ENCODE measurements at regions not wholly inside any gene's neighbourhood (a gene's known extent, or its start where the extent isn't known, plus 50 kb on each side); places are given as distances from the start of the nearest gene placed in this dataset.

- TF ChIP-seq ZNF639 (tag by site-specific recombination; IDR thresholded peaks at IDR 0.05) = no peak
- TF ChIP-seq ZNF391 (tag by site-specific recombination; IDR thresholded peaks at IDR 0.05; ENCODE audit: borderline replicate concordance, low read depth) = no peak
- TF ChIP-seq RBAK (tag by site-specific recombination; IDR thresholded peaks at IDR 0.05) = no peak
- TF ChIP-seq TCF7L2 (IDR thresholded peaks at IDR 0.05; ENCODE audit: borderline replicate concordance, low read depth, low read length) = no peak
- TF ChIP-seq ZBTB17 (tag by site-specific recombination; IDR thresholded peaks at IDR 0.05) = no peak
- TF ChIP-seq, protein P1, sequence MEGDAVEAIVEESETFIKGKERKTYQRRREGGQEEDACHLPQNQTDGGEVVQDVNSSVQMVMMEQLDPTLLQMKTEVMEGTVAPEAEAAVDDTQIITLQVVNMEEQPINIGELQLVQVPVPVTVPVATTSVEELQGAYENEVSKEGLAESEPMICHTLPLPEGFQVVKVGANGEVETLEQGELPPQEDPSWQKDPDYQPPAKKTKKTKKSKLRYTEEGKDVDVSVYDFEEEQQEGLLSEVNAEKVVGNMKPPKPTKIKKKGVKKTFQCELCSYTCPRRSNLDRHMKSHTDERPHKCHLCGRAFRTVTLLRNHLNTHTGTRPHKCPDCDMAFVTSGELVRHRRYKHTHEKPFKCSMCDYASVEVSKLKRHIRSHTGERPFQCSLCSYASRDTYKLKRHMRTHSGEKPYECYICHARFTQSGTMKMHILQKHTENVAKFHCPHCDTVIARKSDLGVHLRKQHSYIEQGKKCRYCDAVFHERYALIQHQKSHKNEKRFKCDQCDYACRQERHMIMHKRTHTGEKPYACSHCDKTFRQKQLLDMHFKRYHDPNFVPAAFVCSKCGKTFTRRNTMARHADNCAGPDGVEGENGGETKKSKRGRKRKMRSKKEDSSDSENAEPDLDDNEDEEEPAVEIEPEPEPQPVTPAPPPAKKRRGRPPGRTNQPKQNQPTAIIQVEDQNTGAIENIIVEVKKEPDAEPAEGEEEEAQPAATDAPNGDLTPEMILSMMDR (tag by site-specific recombination; IDR thresholded peaks at IDR 0.05) = no peak
- TF ChIP-seq, protein P2, sequence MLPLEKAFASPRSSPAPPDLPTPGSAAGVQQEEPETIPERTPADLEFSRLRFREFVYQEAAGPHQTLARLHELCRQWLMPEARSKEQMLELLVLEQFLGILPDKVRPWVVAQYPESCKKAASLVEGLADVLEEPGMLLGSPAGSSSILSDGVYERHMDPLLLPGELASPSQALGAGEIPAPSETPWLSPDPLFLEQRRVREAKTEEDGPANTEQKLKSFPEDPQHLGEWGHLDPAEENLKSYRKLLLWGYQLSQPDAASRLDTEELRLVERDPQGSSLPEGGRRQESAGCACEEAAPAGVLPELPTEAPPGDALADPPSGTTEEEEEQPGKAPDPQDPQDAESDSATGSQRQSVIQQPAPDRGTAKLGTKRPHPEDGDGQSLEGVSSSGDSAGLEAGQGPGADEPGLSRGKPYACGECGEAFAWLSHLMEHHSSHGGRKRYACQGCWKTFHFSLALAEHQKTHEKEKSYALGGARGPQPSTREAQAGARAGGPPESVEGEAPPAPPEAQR (tag by site-specific recombination; IDR thresholded peaks at IDR 0.05) = no peak
- TF ChIP-seq, protein P3, sequence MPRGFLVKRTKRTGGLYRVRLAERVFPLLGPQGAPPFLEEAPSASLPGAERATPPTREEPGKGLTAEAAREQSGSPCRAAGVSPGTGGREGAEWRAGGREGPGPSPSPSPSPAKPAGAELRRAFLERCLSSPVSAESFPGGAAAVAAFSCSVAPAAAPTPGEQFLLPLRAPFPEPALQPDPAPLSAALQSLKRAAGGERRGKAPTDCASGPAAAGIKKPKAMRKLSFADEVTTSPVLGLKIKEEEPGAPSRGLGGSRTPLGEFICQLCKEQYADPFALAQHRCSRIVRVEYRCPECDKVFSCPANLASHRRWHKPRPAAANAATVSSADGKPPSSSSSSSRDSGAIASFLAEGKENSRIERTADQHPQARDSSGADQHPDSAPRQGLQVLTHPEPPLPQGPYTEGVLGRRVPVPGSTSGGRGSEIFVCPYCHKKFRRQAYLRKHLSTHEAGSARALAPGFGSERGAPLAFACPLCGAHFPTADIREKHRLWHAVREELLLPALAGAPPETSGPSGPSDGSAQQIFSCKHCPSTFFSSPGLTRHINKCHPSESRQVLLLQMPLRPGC (tag by site-specific recombination; IDR thresholded peaks at IDR 0.05) = no peak
- TF ChIP-seq, protein P4, sequence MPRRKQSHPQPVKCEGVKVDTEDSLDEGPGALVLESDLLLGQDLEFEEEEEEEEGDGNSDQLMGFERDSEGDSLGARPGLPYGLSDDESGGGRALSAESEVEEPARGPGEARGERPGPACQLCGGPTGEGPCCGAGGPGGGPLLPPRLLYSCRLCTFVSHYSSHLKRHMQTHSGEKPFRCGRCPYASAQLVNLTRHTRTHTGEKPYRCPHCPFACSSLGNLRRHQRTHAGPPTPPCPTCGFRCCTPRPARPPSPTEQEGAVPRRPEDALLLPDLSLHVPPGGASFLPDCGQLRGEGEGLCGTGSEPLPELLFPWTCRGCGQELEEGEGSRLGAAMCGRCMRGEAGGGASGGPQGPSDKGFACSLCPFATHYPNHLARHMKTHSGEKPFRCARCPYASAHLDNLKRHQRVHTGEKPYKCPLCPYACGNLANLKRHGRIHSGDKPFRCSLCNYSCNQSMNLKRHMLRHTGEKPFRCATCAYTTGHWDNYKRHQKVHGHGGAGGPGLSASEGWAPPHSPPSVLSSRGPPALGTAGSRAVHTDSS (tag by site-specific recombination; IDR thresholded peaks at IDR 0.05) = no peak
- no peak for TF ChIP-seq ZBTB1 (tag by site-specific recombination; IDR thresholded peaks at IDR 0.05)
- TF ChIP-seq ZBTB7A (tag by site-specific recombination; IDR thresholded peaks at IDR 0.05; ENCODE audit: low read depth) = no peak
- no peak for TF ChIP-seq ZNF664 (tag by site-specific recombination; IDR thresholded peaks at IDR 0.05)
- TF ChIP-seq, protein P5, sequence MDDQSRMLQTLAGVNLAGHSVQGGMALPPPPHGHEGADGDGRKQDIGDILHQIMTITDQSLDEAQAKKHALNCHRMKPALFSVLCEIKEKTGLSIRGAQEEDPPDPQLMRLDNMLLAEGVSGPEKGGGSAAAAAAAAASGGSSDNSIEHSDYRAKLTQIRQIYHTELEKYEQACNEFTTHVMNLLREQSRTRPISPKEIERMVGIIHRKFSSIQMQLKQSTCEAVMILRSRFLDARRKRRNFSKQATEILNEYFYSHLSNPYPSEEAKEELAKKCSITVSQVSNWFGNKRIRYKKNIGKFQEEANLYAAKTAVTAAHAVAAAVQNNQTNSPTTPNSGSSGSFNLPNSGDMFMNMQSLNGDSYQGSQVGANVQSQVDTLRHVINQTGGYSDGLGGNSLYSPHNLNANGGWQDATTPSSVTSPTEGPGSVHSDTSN (CRISPR knock-in tag; IDR thresholded peaks at IDR 0.05) = no peak
Measured at GRCh38 chr6:14305624-14306023, 188.1 kb downstream of the CD83 start.
